Nucleus accumbens (tissue), 56 donors: ENCODE measurements at regions not wholly inside any gene's neighbourhood (a gene's known extent, or its start where the extent isn't known, plus 50 kb on each side); places are given as distances from the start of the nearest gene placed in this dataset.

Experiments
- DNase-seq, 56 donors: peaks; one replicate each; lab custom pipeline; 2025; lab: John Stamatoyannopoulos, UW

- no peak for DNase-seq
Observed at GRCh38 chr6:4510906-4511640, 265.1 kb upstream of the CDYL start.

GRCh38 chr6:4510317-4510716, 265.9 kb upstream of the CDYL start:
- peak in 35 of 56 donors; percentile 2 to 65 (median 22) for DNase-seq

GRCh38 chr6:4509506-4509905, 266.7 kb upstream of the CDYL start:
- DNase-seq = no peak

GRCh38 chr6:4506792-4507191, 269.4 kb upstream of the CDYL start:
- DNase-seq = no peak

GRCh38 chr6:4506223-4506622, 270.0 kb upstream of the CDYL start:
- DNase-seq = no peak

- DNase-seq = no peak
Observed at GRCh38 chr6:4504700-4505099, 271.5 kb upstream of the CDYL start.

GRCh38 chr6:4503700-4504099, 272.5 kb upstream of the CDYL start:
- DNase-seq = no peak

- no peak for DNase-seq
Observed at GRCh38 chr6:4496284-4496683, 279.9 kb upstream of the CDYL start.

GRCh38 chr6:4491501-4492260, 284.5 kb upstream of the CDYL start:
- DNase-seq = no peak

GRCh38 chr6:4489538-4489937, 286.7 kb upstream of the CDYL start:
- DNase-seq = no peak

GRCh38 chr6:4488389-4488788, 287.8 kb upstream of the CDYL start:
- no peak for DNase-seq

- no peak for DNase-seq
Observed at GRCh38 chr6:4487538-4487937, 288.7 kb upstream of the CDYL start.

GRCh38 chr6:4486568-4487315, 289.5 kb upstream of the CDYL start:
- no peak for DNase-seq

- no peak for DNase-seq
Observed at GRCh38 chr6:4485735-4486134, 290.5 kb upstream of the CDYL start.

GRCh38 chr6:4482461-4482860, 293.7 kb upstream of the CDYL start:
- no peak for DNase-seq

- no peak for DNase-seq
Observed at GRCh38 chr6:4480788-4481735, 295.1 kb upstream of the CDYL start.

- no peak for DNase-seq
Observed at GRCh38 chr6:4478098-4478497, 298.1 kb upstream of the CDYL start.

- DNase-seq = no peak
Observed at GRCh38 chr6:4474810-4475209, 301.4 kb upstream of the CDYL start.

- no peak for DNase-seq
Observed at GRCh38 chr6:4472969-4473642, 303.1 kb upstream of the CDYL start.

- DNase-seq = no peak
Observed at GRCh38 chr6:4472222-4472621, 304.0 kb upstream of the CDYL start.
